ENCODE measurements at regions not wholly inside any gene's neighbourhood (a gene's known extent, or its start where the extent isn't known, plus 50 kb on each side); places are given as distances from the start of the nearest gene placed in this dataset.

DNA sequence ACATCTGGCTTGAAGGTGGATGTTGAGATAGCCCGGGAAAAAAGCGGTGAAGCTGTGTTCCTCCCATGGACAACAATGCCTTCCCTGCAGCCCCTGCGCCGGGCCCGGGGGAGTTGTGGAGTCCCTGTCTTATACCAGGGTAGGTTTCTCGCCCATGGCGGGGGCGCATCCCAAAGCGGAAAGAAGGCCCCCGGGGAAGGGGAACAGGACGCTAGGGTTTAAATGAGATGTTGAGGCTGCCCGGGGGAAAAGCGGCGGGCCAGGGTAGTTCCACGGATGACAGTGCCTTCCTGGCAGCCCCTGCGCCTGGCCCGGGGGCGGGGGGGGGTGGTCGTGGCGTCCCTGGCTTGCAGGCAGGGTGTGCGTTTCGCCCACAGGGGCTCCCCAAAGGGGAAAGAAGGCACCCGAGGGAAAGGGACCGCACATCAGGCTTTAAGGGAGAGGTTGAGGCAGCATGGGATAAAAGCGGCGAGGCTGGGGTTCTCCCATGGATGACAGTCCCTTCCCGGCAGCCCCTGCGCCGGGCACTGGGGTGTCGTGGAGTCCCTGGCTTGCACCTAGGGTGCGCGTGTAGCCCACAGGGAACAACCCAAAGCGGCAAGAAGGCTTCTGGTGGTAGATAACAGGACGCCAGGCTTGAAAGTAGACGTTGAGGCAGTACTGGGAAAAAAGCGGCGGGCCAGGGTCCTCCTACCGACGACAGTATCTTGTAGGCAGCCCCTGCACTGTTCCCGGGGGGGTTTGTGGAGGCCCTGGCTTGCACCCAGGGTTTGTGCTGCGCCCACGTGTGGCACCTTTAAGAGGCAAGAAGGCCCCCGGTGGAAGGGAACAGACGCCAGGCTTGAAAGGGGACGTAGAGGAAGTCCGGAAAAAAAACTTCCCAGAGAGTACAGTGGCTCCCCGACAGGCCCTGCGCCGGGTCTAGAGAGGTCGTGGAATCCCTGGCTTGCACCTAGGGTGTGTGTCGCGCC lies 160.8 kb upstream of the ALG10B start:
- POLR2A ChIA-PET = no interaction called here
- Mint-ChIP-seq H3K4me1 (no peaks in the 10 kb centered on the region), H3K4me3 (no peak overlapping the region), H3K27ac (no peak overlapping the region), H3K9me3 (peaks cover 34% of the 10 kb centered on the region), H3K27me3 (ENCODE audit: low read depth) (peaks cover 16% of the 10 kb centered on the region), H3K36me3 (peaks cover 49% of the 10 kb centered on the region)
- ATAC-seq (no peak), DNase-seq (ENCODE audit: low spot score) (no peak)
- CTCF ChIA-PET = no interaction called here
- TF ChIP-seq NFATC4 (CRISPR knock-in tag; IDR thresholded peaks at IDR 0.05) (no peak), TCF7 (CRISPR knock-in tag; IDR thresholded peaks at IDR 0.05; ENCODE audit: low read depth) (no peak)
- TF ChIP-seq, protein P1, sequence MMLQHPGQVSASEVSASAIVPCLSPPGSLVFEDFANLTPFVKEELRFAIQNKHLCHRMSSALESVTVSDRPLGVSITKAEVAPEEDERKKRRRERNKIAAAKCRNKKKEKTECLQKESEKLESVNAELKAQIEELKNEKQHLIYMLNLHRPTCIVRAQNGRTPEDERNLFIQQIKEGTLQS (CRISPR knock-in tag; conservative IDR thresholded peaks at IDR 0.05) = no peak
- TF ChIP-seq, protein P2, sequence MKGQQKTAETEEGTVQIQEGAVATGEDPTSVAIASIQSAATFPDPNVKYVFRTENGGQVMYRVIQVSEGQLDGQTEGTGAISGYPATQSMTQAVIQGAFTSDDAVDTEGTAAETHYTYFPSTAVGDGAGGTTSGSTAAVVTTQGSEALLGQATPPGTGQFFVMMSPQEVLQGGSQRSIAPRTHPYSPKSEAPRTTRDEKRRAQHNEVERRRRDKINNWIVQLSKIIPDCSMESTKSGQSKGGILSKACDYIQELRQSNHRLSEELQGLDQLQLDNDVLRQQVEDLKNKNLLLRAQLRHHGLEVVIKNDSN (CRISPR knock-in tag; IDR thresholded peaks at IDR 0.05) = no peak

DNA sequence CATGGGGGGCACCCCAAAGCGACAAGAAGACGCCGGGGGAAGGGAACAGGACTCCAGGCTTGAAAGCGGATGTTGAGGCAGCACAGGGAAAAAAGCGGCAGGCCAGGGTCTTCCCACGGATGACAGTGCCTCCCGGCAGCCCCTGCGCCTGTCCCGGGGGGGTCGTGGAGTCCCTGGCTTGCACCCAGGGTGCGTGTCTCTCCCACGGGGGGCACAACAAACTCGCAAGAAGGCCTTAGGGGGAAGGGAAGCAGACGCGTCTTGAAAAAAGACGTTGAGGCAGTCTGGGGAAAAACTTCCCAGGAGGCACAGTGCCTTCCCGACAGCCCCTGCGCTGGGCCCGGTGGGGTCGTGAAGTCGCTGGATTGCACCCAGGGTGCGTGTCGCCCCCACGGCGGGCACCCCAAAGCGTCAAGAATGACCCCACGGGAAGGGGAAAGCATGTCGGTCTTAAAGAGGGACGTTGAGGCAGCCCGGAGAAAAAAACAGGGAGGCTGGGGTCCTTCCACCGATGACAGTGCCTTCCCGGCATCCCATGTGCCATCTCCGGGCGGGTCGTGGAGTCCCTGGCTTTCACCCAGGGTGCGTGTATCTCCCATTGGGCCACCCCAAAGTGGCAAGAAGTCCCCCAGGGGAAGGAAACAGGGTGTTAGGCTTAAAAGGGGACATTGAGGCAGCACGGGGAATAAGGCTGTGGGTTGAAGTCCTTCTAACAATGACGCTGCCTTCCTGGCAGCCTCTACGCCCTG lies 159.9 kb upstream of the ALG10B start:
- Mint-ChIP-seq H3K27ac (no peak overlapping the region), H3K27me3 (ENCODE audit: low read depth) (peaks cover 10% of the 10 kb centered on the region), H3K9me3 (peaks cover 27% of the 10 kb centered on the region), H3K36me3 (peaks cover 46% of the 10 kb centered on the region), H3K4me1 (no peaks in the 10 kb centered on the region), H3K4me3 (no peak overlapping the region)
- DNase-seq (ENCODE audit: low spot score) (no peak), ATAC-seq (no peak)
- ChIA-PET POLR2A (no interaction called here), CTCF (no interaction called here)
- TF ChIP-seq, protein P3, sequence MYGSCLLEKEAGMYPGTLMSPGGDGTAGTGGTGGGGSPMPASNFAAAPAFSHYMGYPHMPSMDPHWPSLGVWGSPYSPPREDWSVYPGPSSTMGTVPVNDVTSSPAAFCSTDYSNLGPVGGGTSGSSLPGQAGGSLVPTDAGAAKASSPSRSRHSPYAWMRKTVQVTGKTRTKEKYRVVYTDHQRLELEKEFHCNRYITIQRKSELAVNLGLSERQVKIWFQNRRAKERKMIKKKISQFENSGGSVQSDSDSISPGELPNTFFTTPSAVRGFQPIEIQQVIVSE (CRISPR knock-in tag; IDR thresholded peaks at IDR 0.05; ENCODE audit: borderline replicate concordance) = no peak
- TF ChIP-seq, protein P1 (CRISPR knock-in tag; conservative IDR thresholded peaks at IDR 0.05) = no peak
- TF ChIP-seq, protein P4, sequence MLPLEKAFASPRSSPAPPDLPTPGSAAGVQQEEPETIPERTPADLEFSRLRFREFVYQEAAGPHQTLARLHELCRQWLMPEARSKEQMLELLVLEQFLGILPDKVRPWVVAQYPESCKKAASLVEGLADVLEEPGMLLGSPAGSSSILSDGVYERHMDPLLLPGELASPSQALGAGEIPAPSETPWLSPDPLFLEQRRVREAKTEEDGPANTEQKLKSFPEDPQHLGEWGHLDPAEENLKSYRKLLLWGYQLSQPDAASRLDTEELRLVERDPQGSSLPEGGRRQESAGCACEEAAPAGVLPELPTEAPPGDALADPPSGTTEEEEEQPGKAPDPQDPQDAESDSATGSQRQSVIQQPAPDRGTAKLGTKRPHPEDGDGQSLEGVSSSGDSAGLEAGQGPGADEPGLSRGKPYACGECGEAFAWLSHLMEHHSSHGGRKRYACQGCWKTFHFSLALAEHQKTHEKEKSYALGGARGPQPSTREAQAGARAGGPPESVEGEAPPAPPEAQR (CRISPR knock-in tag; IDR thresholded peaks at IDR 0.05) = no peak
- TF ChIP-seq TEAD1 (CRISPR knock-in tag; IDR thresholded peaks at IDR 0.05) = no peak
- TF ChIP-seq ZNF232 (CRISPR knock-in tag; IDR thresholded peaks at IDR 0.05) = no peak
- TF ChIP-seq, protein P2 (CRISPR knock-in tag; IDR thresholded peaks at IDR 0.05) = no peak

DNA sequence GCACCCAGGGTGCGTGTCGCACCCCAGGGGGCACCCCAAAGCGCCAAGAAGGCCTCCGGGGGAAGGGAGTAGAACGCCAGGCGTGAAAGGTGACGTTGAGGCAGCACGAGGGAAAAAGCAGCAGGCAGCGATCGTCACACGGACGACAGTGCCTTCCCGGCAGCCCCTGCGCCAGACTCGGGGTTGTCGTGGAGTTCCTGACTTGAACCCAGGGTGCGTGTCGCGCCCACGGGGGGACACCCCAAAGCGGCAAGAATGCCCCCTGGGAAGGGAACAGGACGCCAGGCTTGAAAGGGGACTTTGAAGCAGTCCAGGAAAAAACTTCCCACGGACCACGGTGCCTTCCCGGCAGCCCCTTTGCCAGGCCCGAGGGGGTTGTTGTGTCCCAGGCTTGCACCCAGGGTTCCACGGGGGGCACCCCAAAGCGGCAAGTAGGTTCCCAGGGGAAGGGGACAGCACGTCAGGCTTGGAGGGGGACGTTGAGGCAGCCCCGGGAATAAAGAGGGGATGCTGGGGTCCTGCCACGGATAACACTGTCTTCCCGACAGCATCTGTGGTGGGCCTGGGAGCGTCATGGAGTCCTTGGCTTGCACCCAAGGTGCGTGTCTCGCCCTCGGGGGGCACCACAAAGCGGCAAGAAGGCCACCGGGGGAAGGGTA lies 159.2 kb upstream of the ALG10B start:
- ATAC-seq = no peak
- peaks cover 28% of the 10 kb centered on the region for H3K9me3 Mint-ChIP-seq
- POLR2A ChIA-PET = no interaction called here

More for the DNA sequence above, 159.2 kb upstream of the ALG10B start:
- no peak for DNase-seq (ENCODE audit: low spot score)
- H3K27ac Mint-ChIP-seq = no peak overlapping the region
- peaks cover 47% of the 10 kb centered on the region for H3K36me3 Mint-ChIP-seq
- TF ChIP-seq, protein P5, sequence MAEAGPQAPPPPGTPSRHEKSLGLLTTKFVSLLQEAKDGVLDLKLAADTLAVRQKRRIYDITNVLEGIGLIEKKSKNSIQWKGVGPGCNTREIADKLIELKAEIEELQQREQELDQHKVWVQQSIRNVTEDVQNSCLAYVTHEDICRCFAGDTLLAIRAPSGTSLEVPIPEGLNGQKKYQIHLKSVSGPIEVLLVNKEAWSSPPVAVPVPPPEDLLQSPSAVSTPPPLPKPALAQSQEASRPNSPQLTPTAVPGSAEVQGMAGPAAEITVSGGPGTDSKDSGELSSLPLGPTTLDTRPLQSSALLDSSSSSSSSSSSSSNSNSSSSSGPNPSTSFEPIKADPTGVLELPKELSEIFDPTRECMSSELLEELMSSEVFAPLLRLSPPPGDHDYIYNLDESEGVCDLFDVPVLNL (CRISPR knock-in tag; IDR thresholded peaks at IDR 0.05; ENCODE audit: borderline replicate concordance, low read depth) = no peak
- H3K27me3 Mint-ChIP-seq (ENCODE audit: low read depth) = peaks cover 16% of the 10 kb centered on the region
- CTCF ChIA-PET = no interaction called here
- H3K4me3 Mint-ChIP-seq = no peak overlapping the region
- H3K4me1 Mint-ChIP-seq = no peaks in the 10 kb centered on the region

All from WTC11 (cell line).